HG02884 (cell line): ENCODE measurements at regions not wholly inside any gene's neighbourhood (a gene's known extent, or its start where the extent isn't known, plus 50 kb on each side); places are given as distances from the start of the nearest gene placed in this dataset.

Source experiments
- ATAC-seq: cut with Tn5 transposase; IDR thresholded peaks from one replicate; pipeline ENCODE4 v1.9.1; 2021; ENCODE audit warnings: mild to moderate bottlenecking, moderate library complexity; ENCODE audit not compliant: unreplicated experiment

DNA sequence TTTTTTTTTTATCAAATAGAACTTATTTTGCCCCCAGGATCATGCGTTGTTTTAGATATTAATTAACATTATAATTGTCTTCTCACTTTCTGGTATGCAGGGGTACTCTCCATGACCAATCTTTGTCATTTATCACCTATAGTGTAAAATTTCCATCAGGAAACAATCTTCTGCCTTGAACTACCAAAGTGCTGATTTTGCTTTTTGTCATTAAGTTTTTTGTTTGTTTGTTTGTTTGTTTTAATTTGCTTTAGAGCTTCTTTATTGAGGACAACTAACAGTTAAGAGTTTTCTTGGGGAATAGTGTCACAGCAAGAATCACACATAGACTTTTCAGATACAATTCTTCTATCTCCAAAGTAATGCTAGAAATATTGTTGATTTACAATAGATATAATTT lies 171.2 kb upstream of the PRPS1L1 start:
- no peak for ATAC-seq

DNA sequence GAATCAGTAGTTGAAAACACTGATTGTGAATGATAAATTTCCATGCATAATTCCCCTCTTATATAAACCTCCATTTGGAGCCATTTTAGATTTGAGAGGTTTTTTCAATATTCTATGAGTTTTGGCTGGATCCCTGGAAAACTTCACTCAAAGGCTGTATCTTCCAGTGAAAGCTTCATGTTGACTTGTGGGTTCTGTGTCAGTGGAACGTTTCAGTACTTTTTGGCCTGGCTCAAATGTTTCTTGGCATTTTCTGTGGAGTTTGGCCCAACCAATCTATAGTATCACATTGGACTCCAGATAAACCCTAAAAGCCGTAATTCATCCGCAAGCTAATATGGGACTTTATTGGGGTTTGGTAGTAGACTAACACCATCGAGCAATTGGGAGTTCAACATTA lies 172.6 kb upstream of the PRPS1L1 start:
- ATAC-seq = no peak

DNA sequence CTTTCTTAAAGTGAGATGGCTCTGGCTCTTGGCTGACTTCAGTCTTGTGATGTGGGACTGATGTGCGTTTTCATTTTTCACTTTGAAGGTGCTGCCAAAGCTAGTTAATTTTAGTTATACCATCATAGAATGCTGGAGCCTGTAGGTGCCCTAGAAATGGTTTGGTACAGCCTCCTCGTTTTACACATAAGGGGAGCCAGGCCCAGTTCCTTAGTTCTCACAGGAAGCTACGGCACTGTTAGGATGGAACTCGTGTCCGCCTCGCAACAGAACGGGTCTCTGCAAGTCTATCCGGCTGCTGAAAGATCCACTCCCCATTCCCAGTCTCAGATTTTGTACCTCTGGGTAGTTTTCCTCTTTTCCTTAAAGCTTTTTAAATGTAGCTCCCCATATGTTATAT lies 173.2 kb upstream of the PRPS1L1 start:
- no peak for ATAC-seq

DNA sequence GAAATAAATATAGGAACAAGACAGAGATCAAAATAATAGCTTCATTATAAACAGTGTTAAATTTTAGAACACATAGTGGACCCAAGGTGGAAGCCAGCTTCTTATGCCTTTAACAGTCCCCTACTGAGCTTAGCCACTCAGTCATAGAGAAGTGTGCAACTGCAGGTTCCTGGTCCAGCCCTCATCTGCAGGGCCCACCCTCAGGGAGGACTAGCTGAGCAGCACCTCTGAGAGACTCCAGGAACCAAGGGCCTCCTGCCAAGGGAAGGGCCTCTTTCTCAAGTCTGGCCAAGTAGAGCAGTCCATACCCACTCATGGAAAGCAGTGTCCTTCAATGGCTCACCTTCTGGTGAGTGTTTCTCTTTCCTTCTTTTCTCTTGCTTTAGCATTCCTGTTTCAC lies 173.7 kb upstream of the PRPS1L1 start:
- ATAC-seq = no peak

DNA sequence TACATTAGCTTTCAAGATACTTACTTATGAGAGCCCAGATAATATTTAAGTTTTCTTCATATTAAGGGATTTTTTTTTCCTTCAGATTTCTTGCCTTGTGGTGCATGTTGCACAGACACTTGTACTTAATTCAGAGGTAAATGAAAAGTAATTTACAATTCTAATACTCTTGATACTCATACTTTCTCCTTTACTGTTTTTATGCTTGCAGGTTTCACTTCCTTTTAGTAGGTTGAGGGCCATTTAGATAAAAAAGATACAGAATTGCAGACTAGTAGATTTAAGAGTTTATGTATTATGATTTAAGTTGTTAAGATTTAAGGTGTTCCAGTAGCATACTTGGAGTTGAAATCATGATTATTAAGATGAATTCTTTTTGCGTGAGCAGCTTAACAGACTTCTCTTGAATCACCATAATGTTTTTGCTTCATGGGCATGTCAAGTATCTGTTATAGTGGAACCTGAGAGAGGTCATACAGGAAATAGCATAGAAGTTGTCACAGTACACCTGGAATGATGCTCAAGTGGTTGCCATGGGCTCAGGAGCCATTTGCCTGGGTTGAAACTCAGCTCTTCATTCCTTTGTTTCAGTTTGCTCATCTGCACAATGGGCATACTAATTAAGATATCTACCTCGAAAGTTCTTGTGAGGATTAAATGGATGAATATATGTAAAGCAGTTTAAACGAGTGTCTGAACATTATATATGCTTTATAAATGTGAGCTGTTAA lies 174.8 kb upstream of the PRPS1L1 start:
- no peak for ATAC-seq

DNA sequence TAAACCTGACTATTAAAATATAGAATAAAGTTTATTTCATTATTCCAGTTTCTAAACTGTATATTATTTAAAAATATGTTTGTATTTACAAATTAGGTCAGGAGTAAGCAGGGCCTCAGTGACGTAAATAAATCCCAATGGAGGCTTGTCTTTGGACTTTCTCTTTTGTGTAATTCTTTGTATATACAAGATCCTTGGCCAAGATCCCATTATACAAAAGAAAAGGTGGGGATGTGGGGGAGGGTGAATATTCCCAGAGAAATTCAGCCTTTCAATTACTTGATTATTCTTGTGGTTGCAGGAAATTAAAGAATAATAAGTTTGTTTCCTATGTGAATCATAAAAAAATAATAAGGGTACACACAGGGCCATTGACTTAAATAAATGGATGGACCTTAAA lies 178.7 kb upstream of the PRPS1L1 start:
- ATAC-seq = no peak

DNA sequence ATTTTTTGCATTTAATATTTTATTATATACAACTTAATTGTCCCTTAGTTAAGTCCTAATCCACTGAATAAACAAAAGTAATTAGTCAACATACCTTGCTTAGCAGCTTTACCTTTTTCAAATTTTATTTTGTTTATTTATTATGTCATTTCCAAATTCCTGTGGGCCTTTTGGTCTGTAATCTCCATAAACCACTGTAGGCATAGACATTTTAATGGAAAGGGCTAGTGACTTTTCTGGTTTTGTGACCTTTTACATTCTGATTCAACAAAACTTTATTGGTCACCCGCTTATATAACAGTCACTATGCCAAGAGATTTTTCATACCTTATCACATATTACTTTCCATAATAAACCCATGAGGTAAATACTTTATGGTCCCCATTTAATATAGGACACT lies 181.3 kb upstream of the PRPS1L1 start:
- ATAC-seq = no peak

DNA sequence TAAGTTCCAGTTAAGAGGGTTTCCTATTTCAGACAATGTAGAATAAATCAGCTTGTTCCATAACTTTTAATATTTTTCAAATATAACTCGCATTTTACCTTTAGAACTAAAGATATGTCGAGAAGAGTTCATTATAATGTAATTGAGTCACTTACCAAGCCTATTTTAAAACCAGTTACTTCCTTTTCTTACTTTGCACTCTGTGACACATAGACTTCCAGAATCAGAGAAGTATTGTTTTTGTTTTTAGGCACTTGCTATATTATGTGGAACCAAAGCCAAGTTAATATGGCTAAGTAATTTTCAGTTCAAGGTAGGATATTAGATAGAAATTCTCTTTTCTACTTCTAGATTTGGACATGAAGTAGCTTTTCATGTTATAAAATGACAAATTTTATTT lies 182.7 kb upstream of the PRPS1L1 start:
- ATAC-seq = no peak

DNA sequence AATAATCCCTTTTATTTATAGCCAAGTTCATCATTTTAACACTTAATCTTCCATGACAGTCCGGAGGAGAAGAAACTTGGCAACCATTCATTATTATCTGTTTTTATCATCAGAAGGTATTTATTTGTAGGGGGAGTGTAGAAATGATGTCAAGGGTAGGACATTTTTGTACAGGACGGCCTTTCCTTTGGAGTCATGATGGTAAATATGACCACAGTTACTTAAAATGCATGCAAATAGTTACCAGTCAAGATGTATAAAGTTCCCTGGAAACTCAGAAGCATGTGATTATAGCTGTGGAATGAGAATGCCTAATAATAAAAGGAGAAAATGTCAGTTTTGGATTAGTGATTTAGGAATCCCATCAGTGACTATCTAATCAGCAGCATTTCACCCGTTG lies 183.1 kb upstream of the PRPS1L1 start:
- no peak for ATAC-seq

DNA sequence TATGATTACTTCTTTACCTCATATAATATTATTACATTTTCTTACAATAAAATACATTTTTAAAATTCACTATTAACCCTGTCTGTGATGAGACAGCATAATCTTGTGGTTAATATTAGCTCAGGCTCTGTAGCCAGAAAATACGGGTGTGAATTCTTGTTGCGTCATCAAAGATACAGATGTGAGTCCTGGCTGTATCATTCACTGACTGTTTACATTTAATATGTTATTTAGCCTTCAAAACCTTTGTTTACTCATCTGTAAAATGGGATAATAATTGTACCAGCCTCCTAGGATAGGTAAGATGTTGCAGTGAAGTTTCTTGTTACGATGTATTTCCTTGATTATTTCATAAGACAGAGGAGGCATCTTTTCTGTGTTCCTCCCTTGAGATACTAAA lies 184.7 kb upstream of the PRPS1L1 start:
- no peak for ATAC-seq

DNA sequence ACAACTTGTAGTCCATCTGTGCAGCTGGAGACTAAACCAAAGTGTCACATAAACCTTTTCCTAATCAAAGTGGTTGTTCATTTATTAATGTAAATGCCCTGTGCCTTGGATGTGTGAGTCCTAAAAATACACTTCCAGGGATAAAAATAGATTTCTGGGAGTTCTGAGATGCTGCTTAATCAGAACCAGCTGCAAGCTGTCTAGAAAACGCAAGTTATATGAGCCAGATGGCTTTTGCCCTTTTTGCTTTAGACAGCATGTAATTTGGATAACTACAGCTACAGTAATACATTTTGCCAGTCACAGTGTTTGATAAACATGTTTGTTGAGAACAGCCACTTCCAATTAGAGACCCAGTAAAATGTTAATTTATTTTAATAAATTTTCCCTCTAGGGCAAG lies 185.1 kb upstream of the PRPS1L1 start:
- ATAC-seq = no peak

DNA sequence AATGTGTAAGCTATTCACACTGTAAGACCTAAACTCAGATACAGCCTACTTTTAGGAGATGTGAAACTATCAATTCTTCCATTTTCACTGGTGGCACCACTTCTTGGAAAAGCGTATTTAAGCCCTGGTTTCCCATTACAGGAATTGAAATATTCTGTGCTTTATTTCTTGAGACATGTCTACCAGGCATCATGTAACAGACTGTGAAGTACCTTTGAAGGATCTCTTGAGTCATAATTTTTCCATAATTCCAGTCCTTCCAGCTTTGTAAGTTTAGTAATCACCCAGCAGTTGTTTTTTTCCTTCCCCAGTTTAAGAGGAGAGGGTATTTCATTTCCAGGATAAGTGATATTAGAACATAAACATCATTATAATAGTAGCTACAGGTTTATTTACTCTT lies 186.0 kb upstream of the PRPS1L1 start:
- ATAC-seq = no peak

DNA sequence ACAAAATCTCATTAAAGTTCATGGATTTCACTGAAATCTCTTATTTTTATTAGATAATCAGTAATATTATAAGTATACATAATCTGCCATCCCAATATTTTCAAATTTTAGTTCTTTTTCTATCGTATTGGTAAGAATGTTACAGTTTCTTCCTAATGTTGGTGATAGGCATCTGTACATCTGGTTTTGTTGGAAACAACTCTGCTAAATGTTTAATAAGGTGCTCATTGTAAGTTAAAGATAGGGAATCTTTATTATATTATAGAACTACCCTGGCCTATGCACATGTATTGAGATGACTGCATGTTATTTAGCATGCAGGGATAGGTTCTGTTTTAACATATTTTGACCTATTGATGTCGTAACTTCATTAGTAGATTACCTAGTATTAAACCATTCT lies 188.6 kb upstream of the PRPS1L1 start:
- no peak for ATAC-seq

DNA sequence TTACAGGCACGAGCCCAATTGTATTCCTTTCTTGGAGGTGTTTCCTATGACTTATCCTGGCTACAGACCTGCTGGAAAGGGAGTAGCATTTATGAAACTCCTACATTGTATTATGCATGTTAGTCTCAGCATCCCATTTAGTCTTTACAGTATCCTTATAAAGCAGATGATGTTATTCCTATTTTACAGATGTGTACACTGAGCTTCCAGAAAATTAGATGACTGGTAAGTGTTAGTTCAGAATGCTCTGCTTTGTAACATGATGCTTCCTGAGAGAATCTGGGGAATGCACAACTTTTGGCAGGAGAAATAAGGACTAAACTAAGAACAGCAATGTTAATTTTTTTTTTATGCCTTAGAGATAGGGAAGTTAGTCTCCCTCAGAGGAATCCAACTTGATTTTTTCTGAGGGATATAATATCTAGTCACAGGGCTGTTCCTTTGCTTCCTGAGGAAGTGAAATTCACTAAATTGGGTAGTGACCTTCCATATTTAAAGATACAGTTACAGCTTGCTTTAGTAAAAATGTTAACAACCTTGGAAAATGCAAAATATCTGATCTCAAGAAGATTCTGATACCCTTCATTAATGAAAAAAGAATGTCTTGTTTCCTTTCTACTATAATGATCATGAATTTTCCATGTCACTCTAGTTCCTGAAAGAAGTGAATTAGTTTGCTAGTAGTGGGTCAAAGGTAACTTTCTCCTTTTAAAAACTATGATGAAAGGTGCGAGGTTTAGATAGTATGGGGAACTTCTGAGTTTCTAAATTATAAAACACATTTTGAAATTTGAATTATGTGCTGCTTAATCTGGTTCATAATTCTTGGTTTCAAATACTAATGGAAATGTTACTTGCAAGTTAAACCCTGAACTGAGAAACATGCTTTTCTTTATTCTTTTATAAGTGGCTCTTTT lies 194.0 kb upstream of the PRPS1L1 start:
- no peak for ATAC-seq

DNA sequence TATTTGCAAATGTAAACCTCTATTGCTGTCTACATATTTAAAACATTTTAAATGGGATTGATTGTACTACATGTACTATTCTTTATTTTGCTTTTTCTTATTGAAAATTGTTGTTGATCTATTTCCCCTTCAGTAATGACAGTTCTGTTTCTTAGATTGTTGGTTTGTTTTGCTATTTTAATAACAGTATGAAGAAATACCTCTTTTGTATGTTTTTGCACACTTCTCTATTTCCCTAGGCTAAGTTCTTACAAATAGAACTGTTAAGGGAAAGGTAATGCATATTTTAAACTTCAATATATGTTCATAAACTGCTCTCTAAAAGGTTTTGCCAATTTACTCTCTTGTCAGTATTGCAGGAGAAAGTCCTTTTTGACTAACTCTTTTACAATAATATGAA lies 195.0 kb upstream of the PRPS1L1 start:
- ATAC-seq = no peak

DNA sequence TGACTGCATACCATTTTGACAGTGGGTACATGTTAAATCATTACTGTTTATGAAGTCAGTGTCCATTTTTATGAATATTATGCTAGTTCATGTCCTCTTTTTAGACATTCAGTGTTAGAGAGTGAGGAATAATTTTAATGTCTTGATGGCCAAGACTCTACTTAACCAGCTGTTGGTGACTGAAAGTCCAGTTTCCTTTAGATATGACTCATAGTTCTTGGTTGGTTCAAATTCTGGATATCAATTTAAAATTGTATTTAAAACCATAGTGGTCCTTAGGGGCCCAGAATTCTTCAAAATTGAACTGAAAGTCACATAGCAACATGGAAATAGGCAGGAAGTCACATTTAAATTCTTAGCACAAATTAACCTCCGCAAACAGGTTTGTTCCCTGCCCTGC lies 196.5 kb upstream of the PRPS1L1 start:
- ATAC-seq = no peak

DNA sequence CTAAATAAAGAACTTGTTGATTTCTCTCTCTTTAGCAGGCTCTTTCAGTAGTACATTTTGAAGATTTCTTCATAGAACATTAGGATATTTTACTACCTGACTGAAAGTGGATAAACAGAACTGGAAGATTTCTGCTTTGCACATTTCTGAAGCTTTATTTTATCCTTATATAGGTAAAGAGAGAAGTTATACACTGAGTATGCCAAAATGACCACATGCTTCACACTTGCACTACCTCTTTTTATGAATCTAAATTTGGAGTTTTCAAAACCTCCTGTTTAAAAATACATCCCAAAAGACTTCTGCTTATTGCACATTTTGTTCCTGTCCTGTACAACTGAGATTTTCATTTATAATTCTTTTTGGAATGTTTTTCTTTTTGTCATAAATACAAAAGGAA lies 197.4 kb upstream of the PRPS1L1 start:
- peak; percentile 66 for ATAC-seq

DNA sequence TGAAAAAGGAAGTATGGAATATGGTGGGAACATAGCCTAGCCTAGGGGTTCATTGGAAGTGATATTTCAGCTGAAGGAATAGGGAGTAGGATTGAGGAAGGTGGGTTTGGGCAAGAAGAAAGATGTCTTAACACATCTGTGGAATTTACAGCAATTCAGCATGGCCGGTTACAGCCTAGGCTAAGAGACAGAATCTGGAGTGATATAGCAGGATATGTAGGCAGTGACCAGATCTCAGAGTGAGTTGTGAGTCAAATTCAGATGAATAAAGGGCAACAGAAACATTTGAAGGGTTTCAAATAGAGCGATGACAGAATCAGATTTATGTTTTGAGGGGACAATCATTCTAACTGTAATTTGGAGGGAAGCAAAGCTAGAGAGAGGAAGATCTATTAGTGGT lies 199.0 kb upstream of the PRPS1L1 start:
- ATAC-seq = no peak

DNA sequence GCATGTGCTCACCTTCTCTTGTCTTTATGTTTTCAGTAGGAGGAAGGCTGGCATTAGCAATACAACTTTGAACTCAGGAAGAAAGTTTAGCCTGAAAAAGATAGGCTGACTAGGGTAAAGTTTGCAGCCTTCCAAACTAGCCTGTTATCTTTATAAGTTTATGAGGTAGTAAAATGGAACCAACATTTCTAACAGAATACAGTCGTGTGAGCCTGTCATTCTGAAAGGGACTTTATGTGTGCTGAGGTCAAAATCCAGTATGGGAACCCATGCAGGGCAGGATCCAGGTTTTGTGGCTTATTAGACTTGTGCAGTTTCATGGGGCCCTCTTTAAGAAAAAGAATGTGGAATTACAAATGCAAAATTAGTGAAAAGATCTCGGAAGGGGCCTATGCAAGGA lies 201.0 kb upstream of the PRPS1L1 start:
- ATAC-seq = no peak

DNA sequence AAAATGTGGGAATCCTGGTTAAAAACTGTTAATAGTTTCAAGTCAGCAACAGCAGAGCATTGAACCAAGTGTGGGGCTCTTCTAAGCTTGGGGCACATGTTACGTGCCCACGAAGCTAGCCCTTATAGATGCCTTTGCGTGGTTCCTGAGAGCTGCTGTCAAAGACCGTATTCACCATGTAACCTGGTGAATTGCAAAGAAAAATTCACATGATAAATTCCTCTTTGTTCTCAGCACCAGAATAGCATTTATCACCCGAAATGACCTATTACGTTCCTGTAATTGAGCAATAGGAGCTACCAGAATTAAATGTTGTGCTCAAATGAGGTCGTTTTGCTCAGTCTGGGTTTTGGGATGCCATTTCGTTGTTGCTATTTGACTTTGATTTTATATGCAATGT lies 202.6 kb upstream of the PRPS1L1 start:
- ATAC-seq = no peak

DNA sequence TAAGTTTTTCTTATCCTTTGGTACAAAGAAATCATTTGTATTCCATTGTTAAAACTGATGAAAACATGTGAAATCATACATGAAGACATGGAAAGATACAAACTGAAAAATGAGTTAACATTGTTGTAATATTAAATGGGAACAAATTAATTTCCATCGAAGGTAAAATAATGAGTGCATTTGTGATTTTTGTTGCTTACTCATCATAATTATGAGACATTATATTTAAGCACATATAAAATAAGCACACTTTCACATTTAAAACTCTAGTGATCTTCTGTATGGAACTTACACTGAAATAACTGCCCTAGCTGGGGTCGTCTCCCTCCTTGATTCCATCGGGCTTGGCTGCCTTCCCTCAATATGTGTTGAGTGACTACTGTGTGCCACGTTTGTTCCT lies 204.2 kb upstream of the PRPS1L1 start:
- ATAC-seq = no peak

DNA sequence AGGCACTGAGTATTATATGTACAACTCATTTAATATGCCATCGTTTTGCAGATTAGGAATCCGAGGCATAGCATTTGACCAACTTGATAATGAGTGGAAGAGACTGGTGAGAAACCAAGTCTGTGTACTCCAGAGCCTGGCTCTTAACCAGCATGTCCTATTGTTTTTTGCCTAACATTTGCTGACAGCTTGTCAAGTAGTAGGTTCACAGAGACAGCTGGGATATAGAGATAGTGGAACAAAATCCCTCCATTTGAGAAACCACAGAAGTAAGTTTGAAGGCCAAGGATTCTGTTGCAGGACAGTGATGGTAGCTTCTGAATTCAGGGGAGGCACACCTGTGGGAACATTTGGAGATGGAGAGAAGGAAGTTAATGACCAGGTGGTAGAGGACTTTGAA lies 206.9 kb upstream of the PRPS1L1 start:
- ATAC-seq = no peak
